SK-N-SH treated with all-trans-retinoic acid at 6 μM for 48 hours (cell line): ENCODE measurements at regions not wholly inside any gene's neighbourhood (a gene's known extent, or its start where the extent isn't known, plus 50 kb on each side); places are given as distances from the start of the nearest gene placed in this dataset.

Source experiments
- CREB5 ChIP-seq: fragments of 250-450 bp; sonication (Bioruptor Pico); IDR thresholded peaks from 2 replicates; pipeline ENCODE4 v1.5.1; 2020; ENCODE audit warnings: low read depth, mild to moderate bottlenecking, moderate library complexity
- PATZ1 ChIP-seq: fragments of 250-450 bp; sonication (Bioruptor Pico); IDR thresholded peaks from 2 replicates; pipeline ENCODE4 v1.8.0; 2020; ENCODE audit warnings: mild to moderate bottlenecking, moderate library complexity, borderline replicate concordance
- PPARA ChIP-seq: fragments of 250-450 bp; sonication (Bioruptor Pico); IDR thresholded peaks from 2 replicates; pipeline ENCODE4 v1.5.0; 2020; ENCODE audit warnings: mild to moderate bottlenecking, borderline replicate concordance
- TSHZ2 ChIP-seq: fragments of 250-450 bp; sonication (Bioruptor Pico); IDR thresholded peaks from 2 replicates; pipeline ENCODE4 v1.5.0; 2020; ENCODE audit warnings: mild to moderate bottlenecking, moderate library complexity
- ZC3H10 ChIP-seq: fragments of 250-450 bp; sonication (Bioruptor Pico); IDR thresholded peaks from 2 replicates; pipeline ENCODE4 v1.5.1; 2021; ENCODE audit warnings: mild to moderate bottlenecking, moderate library complexity
- ZFP3 ChIP-seq: fragments of 250-450 bp; sonication (Bioruptor Pico); IDR thresholded peaks from 2 replicates; pipeline ENCODE4 v1.5.0; 2020; ENCODE audit warnings: mild to moderate bottlenecking, moderate library complexity

DNA sequence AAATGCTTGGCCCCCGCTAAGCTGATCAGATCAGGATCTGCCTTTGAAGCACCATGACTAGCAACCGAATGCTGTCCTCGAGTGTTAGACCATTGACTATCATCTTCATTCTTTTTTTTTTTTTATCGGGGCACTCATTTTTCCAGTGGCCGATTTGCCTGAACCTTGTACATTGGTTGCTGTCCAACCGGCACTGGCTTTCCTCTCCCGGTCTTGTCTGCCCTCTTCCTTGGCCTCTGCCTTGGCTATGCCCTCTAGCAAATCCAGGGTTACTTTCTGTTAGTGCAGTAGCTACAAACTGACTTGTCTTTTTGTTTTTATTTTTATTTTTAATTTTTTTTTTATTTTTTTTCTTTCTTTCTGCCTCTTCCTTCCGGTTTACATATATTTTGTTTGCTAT is 102.3 kb downstream of the ALG10 start:
- TF ChIP-seq ZC3H10 (CRISPR knock-in tag) (no peak), PPARA (CRISPR knock-in tag) (no peak), ZFP3 (no peak), CREB5 (no peak), TSHZ2 (CRISPR knock-in tag) (no peak), PATZ1 (no peak)
